HepG2 (cell line): ENCODE measurements at regions not wholly inside any gene's neighbourhood (a gene's known extent, or its start where the extent isn't known, plus 50 kb on each side); places are given as distances from the start of the nearest gene placed in this dataset.

Experiments used
- ATAC-seq: fragments of 200-7000 bp; cut with Tn5 transposase; 3 replicates; pipeline ENCODE4 v1.9.1; 2020; ENCODE audit warnings: mild to moderate bottlenecking, moderate library complexity
- BruUV-seq: library from RNA; stranded (reverse); fragments of 400-500 nt; replicated peaks from 2 replicates; lab custom pipeline; 2021; lab: Mats Ljungman, UMichigan
- CTCF ChIA-PET: fragments of 300-600 bp; formaldehyde crosslinking; extraction: SDS; loops from one replicate; lab custom pipeline; 2021; ENCODE audit warnings: low total read pairs, inconsistent platforms, low intra/inter-chr PET ratio; lab: Yijun Ruan, JAX
- POLR2A ChIA-PET: fragments of 350-600 bp; sonication (Branson Sonifier 250); formaldehyde crosslinking; loops from one replicate; lab custom pipeline; 2020; ENCODE audit warnings: antibody characterized with exemption, inconsistent platforms; lab: Yijun Ruan, JAX
- DNase-seq: peaks from one replicate; pipeline ENCODE4 v3.0.0-alpha.2; 2015; ENCODE audit warnings: low spot score
- FAIRE-seq: peaks from 3 replicates; lab custom pipeline; 2011; peaks lifted over from hg19 to GRCh38; lab: Jason Lieb, UNC
- H2AFZ ChIP-seq: one replicate; pipeline ENCODE4 v1.6.1; 2011; ENCODE audit warnings: low read length, inconsistent platforms
- H3K27ac ChIP-seq: fragments of 300-600 bp; 3 replicates; pipeline ENCODE4 v1.8.0; 2011; ENCODE audit warnings: mixed run types, mild to moderate bottlenecking, mixed read lengths, low read length, inconsistent platforms; ENCODE audit not compliant: insufficient read depth; ENCODE audit errors: extremely low read length
- H3K27me3 ChIP-seq, 2 experiments: fragments of 200-600 bp in 1 of 2; 2 replicates in 1 of 2; 3 replicates in 1 of 2; pipeline versions ENCODE4 v1.6.0 to v1.8.0; 2011; ENCODE audit warnings: low read length in 2 of 2, mild to moderate bottlenecking in 2 of 2, moderate library complexity in 2 of 2, inconsistent platforms in 1 of 2; ENCODE audit not compliant: insufficient read depth in 2 of 2, control insufficient read depth in 1 of 2
- H3K36me3 ChIP-seq, 2 experiments: fragments of 200-600 bp in 1 of 2; replicated peaks in 1 of 2; 2 replicates in 1 of 2; 3 replicates in 1 of 2; pipeline versions ENCODE4 v1.5.1 to v1.8.0; 2011; ENCODE audit warnings: low read length in 2 of 2, inconsistent platforms in 1 of 2; ENCODE audit not compliant: insufficient read depth in 2 of 2, control insufficient read depth in 1 of 2
- H3K4me1 ChIP-seq: 2 replicates; pipeline ENCODE4 v1.5.1; 2012; ENCODE audit warnings: low read length, inconsistent platforms; ENCODE audit not compliant: insufficient read depth
- H3K4me2 ChIP-seq: 2 replicates; pipeline ENCODE4 v1.6.0; 2011; ENCODE audit warnings: low read depth, low read length, inconsistent platforms
- H3K4me3 ChIP-seq, 3 experiments: fragments of 200-600 bp in 1 of 3; sonication (generic), shearing (Covaris generic) in 1 of 3; replicated peaks in 1 of 3; 2 replicates each; pipeline ENCODE4 v1.5.1; 2011 to 2016; ENCODE audit warnings: low read length in 3 of 3, inconsistent platforms in 2 of 3, low read depth in 2 of 3, mild to moderate bottlenecking in 2 of 3, control low read depth in 1 of 3, mixed read lengths in 1 of 3; ENCODE audit not compliant: insufficient read depth in 1 of 3
- H3K79me2 ChIP-seq: one replicate; pipeline ENCODE4 v1.6.1; 2011; ENCODE audit warnings: low read length, inconsistent platforms; ENCODE audit not compliant: insufficient read depth
- H3K9ac ChIP-seq: 2 replicates; pipeline ENCODE4 v1.6.0; 2011; ENCODE audit warnings: mild to moderate bottlenecking, low read depth, low read length, inconsistent platforms; ENCODE audit not compliant: insufficient read depth
- H3K9me3 ChIP-seq: 2 replicates; pipeline ENCODE4 v1.5.1; 2012; ENCODE audit warnings: mild to moderate bottlenecking, low read length
- H4K20me1 ChIP-seq: 2 replicates; pipeline ENCODE4 v1.6.0; 2011; ENCODE audit warnings: inconsistent platforms, mild to moderate bottlenecking, low read length, moderate library complexity; ENCODE audit not compliant: insufficient read depth
- ARNT ChIP-seq: fragments of 450-650 bp; IDR thresholded peaks from 2 replicates; pipeline ENCODE4 v1.6.1; 2017
- E2F2 ChIP-seq: sonication (generic); formaldehyde crosslinking; IDR thresholded peaks from 2 replicates; pipeline ENCODE4 v1.4.0; 2020; ENCODE audit warnings: missing genetic modification reagents, borderline replicate concordance
- KLF6 ChIP-seq: IDR thresholded peaks from 2 replicates; pipeline ENCODE4 v1.8.0; 2016; ENCODE audit warnings: missing biosample characterization, missing genetic modification reagents
- SAP130 ChIP-seq: IDR thresholded peaks from 2 replicates; pipeline ENCODE4 v1.6.1; 2016; ENCODE audit warnings: low read depth
- SMAD1 ChIP-seq: sonication (generic); formaldehyde crosslinking; IDR thresholded peaks from 2 replicates; pipeline ENCODE4 v1.4.0; 2020; ENCODE audit warnings: missing genetic modification reagents, low read depth, mild to moderate bottlenecking, borderline replicate concordance
- TIGD3 ChIP-seq: sonication (generic); formaldehyde crosslinking; IDR thresholded peaks from 2 replicates; pipeline ENCODE4 v1.5.1; 2020; ENCODE audit warnings: mild to moderate bottlenecking, missing genetic modification reagents, borderline replicate concordance
- ZBTB14 ChIP-seq: sonication (generic); formaldehyde crosslinking; IDR thresholded peaks from 2 replicates; pipeline ENCODE4 v1.4.0; 2020; ENCODE audit warnings: missing genetic modification reagents
- ZNF441 ChIP-seq: sonication (generic); formaldehyde crosslinking; IDR thresholded peaks from 2 replicates; pipeline ENCODE4 v1.7.0; 2021; ENCODE audit warnings: missing genetic modification reagents, borderline replicate concordance
- ZNF615 ChIP-seq: sonication (generic); formaldehyde crosslinking; IDR thresholded peaks from 2 replicates; pipeline ENCODE4 v1.5.0; 2020; ENCODE audit warnings: mild to moderate bottlenecking, missing genetic modification reagents, borderline replicate concordance
- WGBS: methylation state at CpG from one replicate; pipeline ENCODE4 v1.1.6; 2017; ENCODE audit warnings: low lambda C conversion rate; 5-methylcytosine and 5-hydroxymethylcytosine counted together
- in situ Hi-C: cut with HindIII; loops from 2 replicates; pipeline ENCODE4 v1.10.0; 2017; ENCODE audit warnings: low pct_unique_long_range_greater_than_20kb; ENCODE audit not compliant: extremely low pct_ligation_motif_present
- intact Hi-C: fragments of 100-400 bp; cut with micrococcal nuclease; formaldehyde crosslinking; loops from one replicate; pipeline ENCODE4 v1.10.0; 2022; ENCODE audit not compliant: unreplicated experiment

- no peaks in the 10 kb centered on the region for H3K79me2 ChIP-seq
- no peaks in the 10 kb centered on the region for H4K20me1 ChIP-seq
- H3K4me2 ChIP-seq = no peak overlapping the region
- no peaks in the 10 kb centered on the region for H3K9me3 ChIP-seq
- POLR2A ChIA-PET = no interaction called here
- H3K36me3 ChIP-seq = no peaks in the 10 kb centered on the region
- no peak overlapping the region for H3K9ac ChIP-seq
- H2AFZ ChIP-seq = no peak overlapping the region
- no peak overlapping the region for H3K4me3 ChIP-seq
- H3K4me1 ChIP-seq = no peaks in the 10 kb centered on the region
- H3K27ac ChIP-seq = no peak overlapping the region
- in situ Hi-C loops (no loop called here), intact Hi-C loops (no loop called here)
- WGBS = 70% methylated on average over 3 of the region's 3 CpGs
- FAIRE-seq (no peak), ATAC-seq (no peak), DNase-seq (no peak)
- BruUV-seq = no TSS peak
- CTCF ChIA-PET = no interaction called here
- H3K27me3 ChIP-seq = peaks cover 1 to 14% of the 10 kb centered on the region in 2 experiments; a peak in 2 of 5 replicates
- TF ChIP-seq ZBTB14 (CRISPR knock-in tag) (no peak), ARNT (no peak), SMAD1 (CRISPR knock-in tag) (no peak), KLF6 (CRISPR knock-in tag) (no peak), SAP130 (no peak), E2F2 (no peak), ZNF441 (CRISPR knock-in tag) (no peak), TIGD3 (CRISPR knock-in tag) (no peak), ZNF615 (CRISPR knock-in tag) (no peak)
These were observed 238.8 kb downstream of the COL4A1 start for GRCh38 chr13:110068176-110068473.
